HT-29 (cell line): ENCODE measurements at regions not wholly inside any gene's neighbourhood (a gene's known extent, or its start where the extent isn't known, plus 50 kb on each side); places are given as distances from the start of the nearest gene placed in this dataset.

Experiments
- DNase-seq: peaks from one replicate; pipeline ENCODE4 v3.0.0-alpha.2; 2015; ENCODE audit warnings: low spot score

DNA sequence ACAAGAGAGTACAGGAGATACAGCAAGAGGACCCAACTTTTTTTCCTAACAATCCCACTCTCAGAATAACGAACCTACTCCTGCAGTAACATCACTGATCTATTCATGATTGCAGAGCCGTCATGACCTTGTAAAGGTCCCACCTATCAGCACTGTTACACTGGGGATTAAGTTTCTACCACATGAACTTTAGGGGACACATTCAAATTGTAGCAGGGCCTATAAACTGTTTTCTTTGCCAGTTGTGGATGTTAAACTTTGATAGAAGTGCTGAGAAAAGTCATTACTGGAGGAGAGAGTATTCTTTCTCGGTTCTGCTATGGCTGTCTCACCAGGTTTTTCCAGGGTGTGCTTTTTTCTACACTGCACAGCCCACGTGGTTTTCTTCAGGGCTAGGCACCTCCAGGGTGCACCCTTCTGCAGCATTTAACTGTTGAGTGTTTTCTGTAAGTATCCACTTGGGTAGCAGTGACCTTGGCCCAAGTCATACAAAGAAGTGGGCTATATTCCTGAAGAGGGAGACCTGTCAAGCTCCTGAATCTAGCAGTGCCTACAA, 131.6 kb upstream of the AHR start:
- DNase-seq, result no peak

DNA sequence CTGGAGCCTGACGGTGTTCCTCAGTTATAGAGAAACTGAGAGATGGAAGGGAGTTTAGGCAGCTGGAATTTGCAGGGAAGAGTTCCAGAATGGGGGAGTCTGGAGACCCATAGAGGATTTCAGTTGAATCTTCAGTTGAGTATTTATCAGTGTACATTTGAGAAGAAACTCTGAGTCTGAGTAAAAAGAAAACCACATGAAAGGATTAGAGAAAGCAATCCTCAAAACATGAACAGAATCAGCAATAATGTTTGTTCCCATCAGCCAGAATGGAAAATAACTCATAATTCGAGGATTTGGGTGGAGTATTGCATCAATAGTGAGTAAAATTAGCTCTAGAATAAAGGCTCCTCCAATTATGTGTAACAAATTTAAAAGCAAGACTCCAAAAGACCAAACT, 130.0 kb upstream of the AHR start:
- DNase-seq, result no peak

DNA sequence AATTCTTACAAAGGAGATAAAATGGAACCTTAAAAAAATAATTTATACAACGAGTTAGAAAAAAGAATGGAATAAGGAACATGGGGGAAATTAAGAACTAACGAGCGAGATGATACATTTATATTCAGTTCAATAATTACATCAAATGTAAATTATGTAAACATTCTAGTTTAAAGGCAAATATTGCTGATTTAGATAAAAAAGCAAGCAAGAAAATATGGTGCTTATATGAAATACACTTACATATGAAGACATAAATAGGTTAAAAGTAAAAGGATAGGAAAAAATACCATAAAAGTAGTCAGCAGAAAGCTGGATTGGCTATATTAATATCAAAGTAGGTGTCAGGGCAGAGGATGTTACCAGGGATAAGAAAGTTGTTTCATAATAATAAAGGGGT, 127.0 kb upstream of the AHR start:
- no peak for DNase-seq

GRCh38 chr7:17176371-17177032, 122.0 kb upstream of the AHR start:
- DNase-seq, result no peak

DNA sequence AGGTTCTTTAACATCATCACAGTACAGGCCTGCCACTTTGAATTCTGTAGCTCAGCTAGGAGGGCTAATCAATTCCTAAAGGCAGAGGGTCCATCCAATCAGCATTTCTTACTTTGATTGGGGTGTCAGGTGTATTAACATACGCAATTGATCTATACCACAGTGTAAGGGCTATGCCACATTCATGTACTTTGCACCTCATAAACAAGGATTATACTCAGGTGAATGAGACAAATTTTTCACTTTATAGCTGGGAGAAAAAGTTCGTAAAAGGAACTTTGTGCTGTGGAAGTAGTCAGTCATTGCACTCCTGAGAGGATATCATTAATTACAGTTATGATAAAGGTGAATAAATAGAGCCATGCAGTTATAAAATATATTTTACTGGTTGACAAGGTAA, 119.9 kb upstream of the AHR start:
- no peak for DNase-seq

GRCh38 chr7:17181482-17181881, 117.0 kb upstream of the AHR start:
- no peak for DNase-seq

GRCh38 chr7:17183630-17184328, 114.7 kb upstream of the AHR start:
- no peak for DNase-seq

- DNase-seq, result no peak
Measured at GRCh38 chr7:17184805-17185689, 113.4 kb upstream of the AHR start.

DNA sequence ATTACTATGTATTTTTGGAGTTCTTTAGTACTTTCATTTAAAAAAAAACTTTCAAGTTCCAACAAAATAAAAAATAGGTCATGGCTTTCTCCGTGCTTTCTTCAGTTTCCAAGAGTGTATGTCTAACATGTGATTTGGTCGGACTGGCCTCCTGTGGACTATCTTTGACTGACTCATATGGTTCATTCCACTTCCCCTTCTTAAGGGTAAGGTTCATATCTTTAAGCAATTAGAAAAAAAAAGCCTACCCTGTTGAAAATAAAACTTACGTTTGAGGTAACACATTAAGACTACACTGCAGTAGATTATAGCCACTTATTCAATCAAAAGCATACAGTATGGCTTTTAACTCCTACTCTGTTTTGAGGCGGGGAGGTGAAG, 112.8 kb upstream of the AHR start:
- DNase-seq, result peak; percentile 16

GRCh38 chr7:17186745-17187530, 111.5 kb upstream of the AHR start:
- no peak for DNase-seq

- no peak for DNase-seq
Measured at GRCh38 chr7:17194656-17195055, 103.8 kb upstream of the AHR start.

GRCh38 chr7:17195576-17195975, 102.9 kb upstream of the AHR start:
- DNase-seq, result no peak

GRCh38 chr7:17205910-17206309, 92.5 kb upstream of the AHR start:
- no peak for DNase-seq

DNA sequence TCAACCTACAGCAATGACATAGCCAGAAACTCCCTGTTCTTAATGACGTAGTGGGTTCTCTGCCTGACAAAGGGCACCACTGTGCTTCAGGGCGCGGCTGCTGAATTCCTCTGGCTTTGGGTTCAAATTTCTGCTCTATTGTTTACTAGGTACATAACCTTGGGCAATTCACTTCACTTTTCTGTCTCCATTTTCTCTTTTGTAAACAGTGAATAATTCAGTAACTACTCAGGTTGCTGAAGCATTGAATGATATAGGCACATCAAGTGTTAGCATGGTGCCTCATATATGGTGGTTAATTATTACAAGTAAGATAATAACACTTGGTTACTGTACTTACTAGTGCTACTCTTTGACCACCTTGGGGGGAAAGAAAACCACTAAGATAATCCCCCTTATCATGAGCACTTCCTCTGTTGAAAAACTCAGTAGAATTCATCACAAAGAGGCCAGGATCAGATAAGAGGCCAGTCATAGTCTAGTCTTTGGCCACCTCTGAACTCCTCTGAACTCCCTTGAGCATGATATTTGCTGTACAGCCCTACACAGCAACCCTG, 92.0 kb upstream of the AHR start:
- no peak for DNase-seq

- DNase-seq, result no peak
Measured at GRCh38 chr7:17207220-17207619, 91.2 kb upstream of the AHR start.

- DNase-seq, result no peak
Measured at GRCh38 chr7:17209101-17209500, 89.4 kb upstream of the AHR start.

GRCh38 chr7:17211307-17211836, 87.1 kb upstream of the AHR start:
- no peak for DNase-seq

- DNase-seq, result no peak
Measured at GRCh38 chr7:17212188-17212587, 86.3 kb upstream of the AHR start.

GRCh38 chr7:17227766-17228490, 70.5 kb upstream of the AHR start:
- DNase-seq, result no peak

GRCh38 chr7:17229228-17229627, 69.2 kb upstream of the AHR start:
- no peak for DNase-seq
